Neural cell (in vitro differentiated cells): ENCODE measurements at regions not wholly inside any gene's neighbourhood (a gene's known extent, or its start where the extent isn't known, plus 50 kb on each side); places are given as distances from the start of the nearest gene placed in this dataset.

Source experiments
- H2AFZ ChIP-seq: fragments of 200-600, 300-800 bp; sonication (generic), shearing (Covaris generic); 2 replicates; pipeline ENCODE4 v1.6.0; 2014; ENCODE audit warnings: low read depth, mild to moderate bottlenecking, antibody characterized with exemption, low read length, moderate library complexity
- H3F3A ChIP-seq: fragments of 200-600 bp; shearing (Covaris generic); 2 replicates; pipeline ENCODE4 v1.6.1; 2016; ENCODE audit warnings: mild to moderate bottlenecking, moderate library complexity, mixed read lengths, antibody characterized with exemption, low read length; ENCODE audit not compliant: insufficient read depth, poor library complexity, severe bottlenecking
- H3K27ac ChIP-seq: fragments of 200-600, 300-800 bp; sonication (generic), shearing (Covaris generic); 2 replicates; pipeline ENCODE4 v1.5.1; 2014; ENCODE audit warnings: mild to moderate bottlenecking, low read length, moderate library complexity
- H3K27me3 ChIP-seq: fragments of 300-800, 200-600 bp; sonication (generic), shearing (Covaris generic); 2 replicates; pipeline ENCODE4 v1.6.0; 2014; ENCODE audit warnings: mild to moderate bottlenecking, low read depth, low read length, moderate library complexity; ENCODE audit not compliant: insufficient read depth
- H3K36me3 ChIP-seq: fragments of 300-800, 200-600 bp; sonication (generic), shearing (Covaris generic); 2 replicates; pipeline ENCODE4 v1.5.1; 2014; ENCODE audit warnings: mild to moderate bottlenecking, antibody characterized with exemption, low read length, moderate library complexity; ENCODE audit not compliant: insufficient read depth
- H3K4me2 ChIP-seq: fragments of 300-800, 200-600 bp; sonication (generic), shearing (Covaris generic); 2 replicates; pipeline ENCODE4 v1.6.0; 2014; ENCODE audit warnings: mild to moderate bottlenecking, low read length
- H3K4me3 ChIP-seq: fragments of 300-800, 200-600 bp; sonication (generic), shearing (Covaris generic); 2 replicates; pipeline ENCODE4 v1.5.1; 2014; ENCODE audit warnings: mild to moderate bottlenecking, low read length, moderate library complexity
- H3K79me2 ChIP-seq: fragments of 200-600 bp; shearing (Covaris generic); replicated peaks from 2 replicates; pipeline ENCODE4 v1.6.0; 2014; ENCODE audit warnings: mild to moderate bottlenecking, low read length, moderate library complexity; ENCODE audit not compliant: insufficient read depth
- H3K9ac ChIP-seq: fragments of 300-800, 200-600 bp; sonication (generic), shearing (Covaris generic); 2 replicates; pipeline ENCODE4 v1.6.1; 2016; ENCODE audit warnings: mild to moderate bottlenecking, low read length, mixed read lengths
- H3K9me2 ChIP-seq: fragments of 200-600 bp; shearing (Covaris generic); 2 replicates; pipeline ENCODE4 v1.6.1; 2016; ENCODE audit warnings: mild to moderate bottlenecking, low read length, mixed read lengths; ENCODE audit not compliant: insufficient read depth
- H3K9me3 ChIP-seq: fragments of 200-600, 300-800 bp; sonication (generic), shearing (Covaris generic); 2 replicates; pipeline ENCODE4 v1.6.1; 2016; ENCODE audit warnings: mild to moderate bottlenecking, mixed run types, low read length, moderate library complexity, mixed read lengths
- H4K20me1 ChIP-seq: fragments of 200-600 bp; shearing (Covaris generic); 2 replicates; pipeline ENCODE4 v1.6.1; 2016; ENCODE audit warnings: mild to moderate bottlenecking, mixed run types; ENCODE audit not compliant: insufficient read depth
- CTCF ChIP-seq: fragments of 450-650 bp; IDR thresholded peaks from 2 replicates; pipeline ENCODE4 v1.5.1; 2014; ENCODE audit warnings: antibody characterized with exemption, mild to moderate bottlenecking, moderate library complexity; ENCODE audit not compliant: poor library complexity, severe bottlenecking
- EP300 ChIP-seq: fragments of 450-650 bp; conservative IDR thresholded peaks from 2 replicates; pipeline ENCODE4 v1.6.1; 2014; ENCODE audit warnings: antibody characterized with exemption, mild to moderate bottlenecking, moderate library complexity; ENCODE audit not compliant: poor library complexity, severe bottlenecking
- EZH2 ChIP-seq: fragments of 200-600, 300-800 bp; shearing (Covaris generic), sonication (generic); IDR thresholded peaks from 2 replicates; pipeline ENCODE4 v1.6.1; 2014; ENCODE audit warnings: antibody characterized with exemption, low read length, borderline replicate concordance, mild to moderate bottlenecking; ENCODE audit not compliant: insufficient read depth, poor library complexity, severe bottlenecking
- MXI1 ChIP-seq: fragments of 450-650 bp; conservative IDR thresholded peaks from 2 replicates; pipeline ENCODE4 v1.6.1; 2014; ENCODE audit warnings: antibody characterized with exemption, mild to moderate bottlenecking; ENCODE audit not compliant: poor library complexity, severe bottlenecking
- POLR2AphosphoS5 ChIP-seq: IDR thresholded peaks from 2 replicates; pipeline ENCODE4 v1.6.1; 2012
- RAD21 ChIP-seq: fragments of 450-650 bp; conservative IDR thresholded peaks from 2 replicates; pipeline ENCODE4 v1.6.1; 2014; ENCODE audit warnings: antibody characterized with exemption, mild to moderate bottlenecking, moderate library complexity
- REST ChIP-seq: IDR thresholded peaks from 2 replicates; pipeline ENCODE4 v1.6.1; 2012; ENCODE audit warnings: borderline replicate concordance
- SMC3 ChIP-seq: fragments of 450-650 bp; conservative IDR thresholded peaks from 2 replicates; pipeline ENCODE4 v1.6.1; 2014; ENCODE audit warnings: antibody characterized with exemption, mild to moderate bottlenecking, moderate library complexity; ENCODE audit not compliant: poor library complexity
- TAF1 ChIP-seq: IDR thresholded peaks from 2 replicates; pipeline ENCODE4 v1.6.1; 2012; ENCODE audit warnings: low read depth

GRCh38 chr11:110015695-110016094 lies 77.5 kb upstream of the ZC3H12C start:
- no peaks in the 10 kb centered on the region for H3F3A ChIP-seq
- H3K27me3 ChIP-seq = no peaks in the 10 kb centered on the region
- H3K9me2 ChIP-seq = no peaks in the 10 kb centered on the region
- no peaks in the 10 kb centered on the region for H3K9me3 ChIP-seq
- H3K27ac ChIP-seq = no peak overlapping the region
- TF ChIP-seq EZH2 (no peak), SMC3 (no peak), CTCF (no peak), POLR2AphosphoS5 (no peak), EP300 (no peak), MXI1 (no peak), TAF1 (no peak), RAD21 (no peak), REST (no peak)
- no peak overlapping the region for H2AFZ ChIP-seq
- H3K9ac ChIP-seq = no peak overlapping the region
- no peaks in the 10 kb centered on the region for H4K20me1 ChIP-seq
- no peak overlapping the region for H3K4me2 ChIP-seq
- no peak overlapping the region for H3K4me3 ChIP-seq
- no peaks in the 10 kb centered on the region for H3K79me2 ChIP-seq
- no peaks in the 10 kb centered on the region for H3K36me3 ChIP-seq

GRCh38 chr11:110019675-110020074 lies 73.5 kb upstream of the ZC3H12C start:
- Histone ChIP-seq H3K9ac (no peak overlapping the region), H3K4me2 (no peak overlapping the region), H3K27me3 (no peaks in the 10 kb centered on the region), H3K9me3 (no peaks in the 10 kb centered on the region), H3K27ac (no peak overlapping the region), H4K20me1 (no peaks in the 10 kb centered on the region), H3F3A (no peaks in the 10 kb centered on the region), H3K36me3 (no peaks in the 10 kb centered on the region), H3K79me2 (no peaks in the 10 kb centered on the region), H3K9me2 (no peaks in the 10 kb centered on the region), H2AFZ (no peak overlapping the region), H3K4me3 (no peak overlapping the region)
- TF ChIP-seq RAD21 (no peak), TAF1 (no peak), EP300 (no peak), SMC3 (no peak), MXI1 (no peak), CTCF (no peak), EZH2 (no peak), REST (no peak), POLR2AphosphoS5 (no peak)
